AG04450 (cell line): ENCODE measurements at regions not wholly inside any gene's neighbourhood (a gene's known extent, or its start where the extent isn't known, plus 50 kb on each side); places are given as distances from the start of the nearest gene placed in this dataset.

Source experiments
- CTCF ChIA-PET: fragments of 300-600, 350-600 bp; formaldehyde crosslinking; extraction: SDS; loops from one replicate; lab custom pipeline; 2022; ENCODE audit warnings: antibody characterized with exemption, inconsistent platforms; lab: Charles Lee
- POLR2A ChIA-PET: fragments of 350-600 bp; formaldehyde crosslinking; extraction: SDS; loops from one replicate; lab custom pipeline; 2021; ENCODE audit warnings: antibody characterized with exemption, inconsistent platforms; lab: Yijun Ruan, JAX
- DNase-seq: peaks from one replicate; pipeline ENCODE4 v3.0.0-alpha.2; 2011; ENCODE audit warnings: low read depth, low spot score
- H3K27ac ChIP-seq: one replicate; pipeline ENCODE4 v1.5.1; 2012; ENCODE audit warnings: low read depth, low read length, control low read depth
- H3K27me3 ChIP-seq: one replicate; pipeline ENCODE4 v1.6.0; 2012; ENCODE audit warnings: low read length; ENCODE audit not compliant: control insufficient read depth, insufficient read depth
- H3K4me3 ChIP-seq: 2 replicates; pipeline ENCODE4 v1.5.1; 2011; ENCODE audit warnings: mild to moderate bottlenecking, low read depth, low read length, control low read depth
- H3K9me3 ChIP-seq: 2 replicates; pipeline ENCODE4 v1.5.1; 2012; ENCODE audit warnings: low read length; ENCODE audit not compliant: control insufficient read depth, insufficient read depth
- TF ChIP-seq, protein P1 (sequence below): IDR thresholded peaks from 2 replicates; pipeline ENCODE4 v1.5.1; 2011; ENCODE audit warnings: low read depth, low read length, control low read depth, inconsistent platforms

DNA sequence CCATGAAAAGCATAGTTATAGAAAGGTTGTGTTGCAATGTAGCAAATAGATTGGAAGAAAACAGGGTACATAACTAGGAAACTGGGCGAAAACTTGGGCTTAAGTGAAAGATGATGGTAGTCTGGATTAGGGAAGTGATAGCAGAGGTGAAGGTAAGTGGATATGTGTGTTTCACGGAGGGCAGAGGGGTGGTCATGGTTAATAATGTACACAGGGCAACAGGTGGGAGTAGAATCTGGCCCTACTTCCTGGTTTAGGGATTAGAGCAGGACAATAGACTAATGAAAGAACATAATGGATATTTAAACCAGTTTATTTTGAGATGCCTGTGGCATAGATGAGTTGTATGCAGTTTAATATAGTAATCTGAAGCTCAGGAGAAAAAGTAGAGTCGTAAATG is 257.3 kb upstream of the SPRY2 start:
- Histone ChIP-seq H3K9me3 (no peaks in the 10 kb centered on the region), H3K27ac (no peak overlapping the region), H3K4me3 (no peak overlapping the region), H3K27me3 (no peaks in the 10 kb centered on the region)
- ChIA-PET POLR2A (no interaction called here), CTCF (no interaction called here)
- DNase-seq = no peak
- TF ChIP-seq, protein P1, sequence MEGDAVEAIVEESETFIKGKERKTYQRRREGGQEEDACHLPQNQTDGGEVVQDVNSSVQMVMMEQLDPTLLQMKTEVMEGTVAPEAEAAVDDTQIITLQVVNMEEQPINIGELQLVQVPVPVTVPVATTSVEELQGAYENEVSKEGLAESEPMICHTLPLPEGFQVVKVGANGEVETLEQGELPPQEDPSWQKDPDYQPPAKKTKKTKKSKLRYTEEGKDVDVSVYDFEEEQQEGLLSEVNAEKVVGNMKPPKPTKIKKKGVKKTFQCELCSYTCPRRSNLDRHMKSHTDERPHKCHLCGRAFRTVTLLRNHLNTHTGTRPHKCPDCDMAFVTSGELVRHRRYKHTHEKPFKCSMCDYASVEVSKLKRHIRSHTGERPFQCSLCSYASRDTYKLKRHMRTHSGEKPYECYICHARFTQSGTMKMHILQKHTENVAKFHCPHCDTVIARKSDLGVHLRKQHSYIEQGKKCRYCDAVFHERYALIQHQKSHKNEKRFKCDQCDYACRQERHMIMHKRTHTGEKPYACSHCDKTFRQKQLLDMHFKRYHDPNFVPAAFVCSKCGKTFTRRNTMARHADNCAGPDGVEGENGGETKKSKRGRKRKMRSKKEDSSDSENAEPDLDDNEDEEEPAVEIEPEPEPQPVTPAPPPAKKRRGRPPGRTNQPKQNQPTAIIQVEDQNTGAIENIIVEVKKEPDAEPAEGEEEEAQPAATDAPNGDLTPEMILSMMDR = no peak

DNA sequence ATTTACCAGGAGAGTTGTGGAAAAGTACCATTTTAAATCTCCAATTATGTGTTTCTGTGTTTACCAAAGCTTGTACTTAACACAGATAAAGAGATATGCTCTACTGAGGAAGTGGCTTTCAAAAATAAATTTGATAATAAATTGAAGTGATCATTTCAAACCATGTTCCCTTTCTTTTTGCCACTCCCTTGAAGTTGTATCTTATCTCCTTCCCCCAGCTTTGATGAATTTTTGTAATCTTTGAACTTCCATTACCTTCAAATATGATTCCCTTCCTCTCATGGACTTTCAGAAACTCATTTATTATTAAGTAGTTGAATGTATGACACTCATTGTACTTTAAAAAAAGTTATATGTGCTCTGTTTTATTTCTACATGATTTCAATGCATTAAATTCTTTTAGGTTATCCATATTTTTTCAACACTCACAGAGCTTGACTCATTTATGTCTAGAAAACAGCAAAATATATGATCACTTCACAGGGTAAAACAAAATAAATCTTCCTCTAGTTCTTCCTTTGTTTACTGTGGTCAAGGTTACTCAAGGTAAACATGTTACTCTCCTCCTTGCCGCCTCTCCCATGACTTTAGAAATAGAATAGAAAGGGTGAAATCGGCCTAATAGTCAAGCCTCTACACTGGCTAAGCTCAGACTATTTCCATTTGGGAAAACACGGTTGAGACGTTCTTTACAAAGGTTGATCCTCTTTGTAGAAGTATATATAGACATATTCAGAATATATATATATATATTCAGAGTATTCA is 251.2 kb upstream of the SPRY2 start:
- ChIA-PET CTCF (no interaction called here), POLR2A (no interaction called here)
- no peaks in the 10 kb centered on the region for H3K27me3 ChIP-seq

DNA sequence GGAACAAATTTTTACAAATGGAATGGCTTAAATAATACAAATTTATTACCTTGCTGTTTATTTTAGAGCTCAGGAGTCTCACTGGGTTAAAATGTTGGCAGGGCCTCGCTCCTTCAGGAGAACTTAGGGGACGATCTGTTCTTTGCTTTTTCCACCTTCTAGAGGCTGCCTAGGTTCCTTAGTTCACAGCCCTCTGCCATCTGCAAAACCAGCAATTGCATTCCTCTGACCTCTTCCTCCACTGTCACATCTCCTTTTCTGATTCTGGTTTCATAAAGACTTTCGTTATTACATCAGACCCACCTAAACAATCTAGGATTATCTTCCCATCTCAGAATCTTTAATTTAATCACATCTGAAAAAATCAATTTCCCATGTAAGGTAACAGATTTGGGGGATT is 249.6 kb upstream of the SPRY2 start:
- TF ChIP-seq, protein P1 = no peak
- no peak overlapping the region for H3K4me3 ChIP-seq
- H3K27ac ChIP-seq = no peak overlapping the region
- no peaks in the 10 kb centered on the region for H3K27me3 ChIP-seq
- no peaks in the 10 kb centered on the region for H3K9me3 ChIP-seq
- DNase-seq = no peak
- CTCF ChIA-PET = no interaction called here
- POLR2A ChIA-PET = no interaction called here

More for the DNA sequence above, 251.2 kb upstream of the SPRY2 start:
- no peak overlapping the region for H3K27ac ChIP-seq
- no peak overlapping the region for H3K4me3 ChIP-seq
- H3K9me3 ChIP-seq = no peaks in the 10 kb centered on the region
- no peak for DNase-seq
- TF ChIP-seq, protein P1 = no peak

DNA sequence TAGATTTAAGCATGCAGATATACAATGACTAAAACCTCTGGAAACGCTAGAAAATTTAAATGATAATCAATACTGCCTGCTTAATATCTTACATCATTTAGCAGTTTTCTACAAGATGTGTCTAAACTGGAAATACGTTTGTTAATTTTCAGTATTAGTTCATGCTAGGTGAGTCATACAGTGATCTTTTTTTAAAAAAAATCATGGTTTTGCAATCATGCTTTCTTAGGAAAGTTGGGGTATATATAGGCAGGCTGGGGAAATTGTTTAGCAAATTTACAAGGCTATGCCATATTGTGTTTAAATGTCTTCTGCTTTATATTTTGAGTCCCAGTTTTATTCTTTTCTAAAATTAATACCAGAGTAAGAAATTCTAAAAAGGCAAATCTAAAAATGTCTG is 245.4 kb upstream of the SPRY2 start:
- H3K4me3 ChIP-seq = no peak overlapping the region
- TF ChIP-seq, protein P1 = no peak
- POLR2A ChIA-PET = no interaction called here
- no peak for DNase-seq
- CTCF ChIA-PET = no interaction called here
- H3K9me3 ChIP-seq = no peaks in the 10 kb centered on the region
- no peaks in the 10 kb centered on the region for H3K27me3 ChIP-seq
- no peak overlapping the region for H3K27ac ChIP-seq

DNA sequence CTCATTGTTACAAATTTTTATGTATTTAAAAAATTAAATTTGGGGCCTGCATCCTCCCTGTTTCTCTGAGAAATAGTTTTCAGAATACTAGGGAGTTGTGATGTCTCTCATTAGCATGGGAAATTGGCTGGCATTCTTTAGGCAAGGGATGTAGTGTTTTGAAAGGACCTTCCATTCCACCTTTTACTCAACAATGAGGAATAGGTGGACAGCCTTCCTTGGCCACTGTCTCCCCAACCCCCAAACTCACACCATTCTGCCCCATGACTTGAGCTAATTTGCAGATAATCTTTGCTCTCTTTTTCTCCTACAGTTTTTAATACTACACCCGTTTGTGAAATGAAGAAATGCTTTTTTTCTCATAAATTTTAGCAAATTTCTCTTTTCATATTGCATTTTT is 244.6 kb upstream of the SPRY2 start:
- CTCF ChIA-PET = no interaction called here
- Histone ChIP-seq H3K4me3 (no peak overlapping the region), H3K27ac (no peak overlapping the region), H3K27me3 (no peaks in the 10 kb centered on the region), H3K9me3 (no peaks in the 10 kb centered on the region)
- DNase-seq = no peak
- TF ChIP-seq, protein P1 = no peak
- POLR2A ChIA-PET = no interaction called here
